ENCODE measurements at regions not wholly inside any gene's neighbourhood (a gene's known extent, or its start where the extent isn't known, plus 50 kb on each side); places are given as distances from the start of the nearest gene placed in this dataset.

DNA sequence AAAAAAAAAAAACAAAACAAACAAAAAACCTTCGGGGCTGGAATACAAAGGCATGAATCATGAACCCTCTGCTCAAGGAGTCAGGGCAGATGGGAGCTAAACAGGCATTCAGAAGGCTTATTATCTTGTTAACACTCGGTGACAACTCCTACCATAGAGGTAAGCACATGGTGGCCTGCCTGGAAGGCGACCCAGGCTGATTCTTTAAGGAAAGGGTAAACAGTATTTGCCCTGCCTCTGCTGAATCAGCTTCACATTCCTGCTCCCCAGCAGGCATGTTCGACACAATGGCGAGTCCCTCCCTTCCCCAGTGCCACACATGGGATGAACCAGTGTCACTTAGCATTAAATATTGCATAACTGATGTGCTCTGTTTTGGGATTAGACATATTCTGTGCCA, 191.9 kb downstream of the ARL4C start:
- no peak for DNase-seq

DNA sequence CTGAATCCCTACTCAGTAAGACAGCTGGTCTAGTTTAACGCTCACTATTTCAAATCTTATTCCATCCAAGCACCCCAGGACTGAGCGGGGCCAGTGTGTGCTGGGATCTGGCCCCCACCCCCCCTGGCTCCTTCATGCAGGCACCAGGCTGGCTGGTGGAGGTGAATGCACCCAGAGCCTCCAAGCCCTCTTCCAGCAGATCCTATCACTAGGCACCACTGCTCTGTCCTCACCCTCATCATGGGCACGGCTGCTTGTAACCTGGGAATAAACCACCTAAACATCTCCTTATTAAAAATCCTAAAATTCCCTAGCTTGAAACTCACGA, 194.3 kb downstream of the ARL4C start:
- DNase-seq: no peak

DNA sequence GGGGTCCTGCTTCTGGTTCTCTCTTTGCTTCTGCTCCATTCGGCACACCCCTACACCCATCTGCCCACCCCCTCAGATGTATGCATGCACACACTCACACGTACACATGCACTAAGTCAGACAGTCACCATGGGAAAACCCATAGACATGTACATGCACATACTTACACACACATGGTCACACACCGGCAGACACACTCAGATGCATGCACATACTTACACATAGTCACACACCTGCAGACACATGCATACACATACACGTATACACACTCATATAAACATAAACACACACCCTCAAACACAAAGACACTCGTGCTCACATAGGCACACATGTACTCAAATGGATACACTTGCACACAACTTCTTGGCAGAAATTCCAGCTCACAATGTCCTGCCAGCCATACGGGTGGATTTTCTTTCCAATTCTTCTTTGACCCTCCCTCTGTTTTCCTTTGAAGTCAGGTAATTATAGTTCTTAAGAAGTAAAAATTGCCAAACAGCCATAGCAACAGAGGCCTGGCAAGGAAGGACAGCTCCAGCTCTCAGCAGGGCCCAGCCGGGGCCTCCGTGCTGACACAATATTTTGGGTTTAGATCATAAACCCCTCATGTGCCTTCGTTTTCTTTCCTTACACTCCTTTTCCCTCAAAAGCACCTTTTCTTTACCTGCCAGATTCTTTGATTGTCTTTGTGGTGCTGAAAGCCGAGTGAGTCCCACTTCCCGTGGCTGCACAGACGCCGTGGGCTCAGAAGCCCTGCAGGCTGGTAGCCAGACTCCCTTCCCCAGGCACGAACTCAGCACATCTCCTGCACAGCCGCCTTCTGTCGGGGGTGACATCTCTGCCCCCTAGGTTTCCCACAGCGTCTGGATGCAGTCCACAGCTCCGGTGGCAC, 195.7 kb downstream of the ARL4C start:
- DNase-seq: no peak

DNA sequence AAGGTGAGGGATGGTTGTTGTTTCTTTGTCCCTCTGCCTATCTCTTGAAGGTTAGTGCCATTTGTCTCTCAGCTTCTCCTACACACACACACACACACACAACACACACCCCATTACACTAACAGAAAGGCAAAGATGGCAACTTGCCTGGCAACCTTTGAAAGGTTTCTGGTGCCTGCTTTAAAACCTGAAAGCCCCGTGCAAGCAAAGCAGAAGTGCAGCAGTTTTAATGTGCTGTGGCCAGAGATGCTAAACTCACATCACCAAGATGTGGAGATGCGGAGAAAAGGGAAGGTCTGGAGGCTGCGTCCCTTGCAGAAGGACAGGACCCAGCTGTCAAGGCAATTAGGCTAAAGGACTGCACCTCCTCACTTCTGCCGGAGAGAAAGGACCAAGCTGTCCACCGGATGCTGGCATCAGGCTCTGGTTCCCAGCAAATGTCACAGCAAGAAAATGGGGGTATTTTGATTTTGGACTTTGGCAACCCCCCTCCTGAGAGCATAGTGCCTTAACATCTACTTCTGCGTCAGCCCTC, 196.4 kb downstream of the ARL4C start:
- DNase-seq: no peak

DNA sequence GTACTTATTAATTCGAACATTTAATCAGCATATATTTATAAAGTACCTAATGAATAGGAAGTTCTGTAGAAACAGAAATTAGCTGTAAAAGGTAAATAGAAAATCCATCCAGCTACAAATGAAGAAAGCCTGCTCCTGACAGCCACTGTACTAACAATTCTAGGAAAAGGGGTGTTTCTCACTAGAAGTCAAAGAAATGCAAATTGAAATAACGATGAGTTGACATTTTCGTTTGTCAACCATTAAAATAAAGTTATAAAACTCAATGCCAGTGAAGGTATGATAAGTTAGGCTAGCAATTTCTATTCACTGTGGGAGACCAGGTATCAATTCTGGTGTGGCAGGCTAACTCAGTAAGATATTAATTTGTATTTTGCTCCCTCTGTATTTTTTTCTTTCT, 198.0 kb downstream of the ARL4C start:
- no peak for DNase-seq

DNA sequence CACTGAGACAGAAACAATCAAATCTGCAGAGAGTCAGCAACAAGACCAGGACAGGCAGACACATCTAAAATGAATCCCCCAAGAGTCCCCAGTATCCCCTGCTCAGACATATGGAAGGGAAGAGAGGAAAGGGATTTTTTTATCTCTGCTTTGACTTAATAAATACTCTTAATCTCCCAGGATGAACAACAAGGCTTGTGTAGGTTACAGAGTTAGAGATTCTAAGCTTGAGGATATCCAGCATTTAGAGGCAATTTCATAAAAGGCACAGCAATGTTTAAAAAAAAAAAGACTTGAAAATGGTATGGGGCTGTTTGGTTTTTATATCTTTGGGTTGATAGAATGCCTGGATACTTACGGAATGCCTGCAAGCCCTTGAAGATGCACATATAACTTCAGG, 199.9 kb downstream of the ARL4C start:
- no peak for DNase-seq

GRCh38 chr2:234293973-234294372, 202.9 kb downstream of the ARL4C start:
- DNase-seq: no peak

GRCh38 chr2:234292962-234293243, 204.0 kb downstream of the ARL4C start:
- DNase-seq: no peak

DNA sequence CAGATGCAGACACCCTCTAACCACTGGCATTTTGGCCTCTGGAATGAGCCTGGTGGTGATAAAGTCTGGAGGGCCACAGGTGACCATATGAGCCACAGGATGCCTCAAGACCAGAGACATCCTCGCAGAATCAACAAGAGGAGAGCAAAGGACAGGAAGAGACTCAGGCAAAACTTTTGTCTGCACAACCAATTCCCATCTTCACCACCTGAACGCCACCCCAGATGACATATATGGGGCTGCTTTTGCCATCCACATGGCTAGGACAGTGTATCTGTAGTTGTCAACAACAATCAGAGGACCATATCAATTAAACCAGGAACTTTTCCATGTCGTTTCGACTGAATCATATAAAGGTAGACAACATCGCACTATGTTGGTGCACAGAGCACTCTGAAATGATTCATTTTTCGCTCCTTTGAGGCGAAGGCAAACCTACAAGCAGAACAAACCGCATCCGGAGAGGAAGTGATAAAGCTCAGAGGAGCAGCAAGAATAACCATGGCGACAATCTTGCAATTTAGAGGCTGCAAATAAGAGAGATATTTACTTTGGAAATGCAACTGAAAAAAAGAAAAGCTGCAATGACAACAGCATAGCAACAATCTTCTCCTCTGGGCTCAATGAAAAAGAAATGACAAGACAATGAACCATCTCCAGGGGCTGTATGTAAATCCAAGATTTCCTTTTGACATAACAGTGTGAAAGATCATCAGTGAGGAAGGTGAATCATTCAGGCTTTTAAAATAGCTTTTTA, 204.5 kb downstream of the ARL4C start:
- no peak for DNase-seq

- DNase-seq: no peak
Observed at GRCh38 chr2:234291765-234292204, 205.1 kb downstream of the ARL4C start.

DNA sequence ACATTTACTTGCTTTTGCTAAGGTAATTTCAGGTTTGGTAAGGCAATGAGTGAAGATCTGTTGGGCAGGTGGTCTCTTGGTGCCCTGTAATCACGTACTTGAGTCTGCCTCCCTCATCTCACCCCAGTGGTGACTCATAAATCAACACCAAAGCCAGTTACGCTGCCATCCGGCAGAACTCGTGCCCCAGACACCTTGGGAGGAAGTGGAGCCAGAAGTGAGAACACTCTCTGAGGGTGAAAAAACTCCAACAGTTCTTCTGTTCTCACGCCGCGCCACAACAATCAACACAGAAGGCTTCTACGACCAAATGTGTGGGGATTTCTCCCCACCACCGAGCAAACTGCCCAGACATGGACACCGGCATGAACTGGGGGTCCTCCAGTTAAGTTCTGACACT, 206.2 kb downstream of the ARL4C start:
- no peak for DNase-seq

- no peak for DNase-seq
Observed at GRCh38 chr2:234289834-234290590, 206.9 kb downstream of the ARL4C start.

DNA sequence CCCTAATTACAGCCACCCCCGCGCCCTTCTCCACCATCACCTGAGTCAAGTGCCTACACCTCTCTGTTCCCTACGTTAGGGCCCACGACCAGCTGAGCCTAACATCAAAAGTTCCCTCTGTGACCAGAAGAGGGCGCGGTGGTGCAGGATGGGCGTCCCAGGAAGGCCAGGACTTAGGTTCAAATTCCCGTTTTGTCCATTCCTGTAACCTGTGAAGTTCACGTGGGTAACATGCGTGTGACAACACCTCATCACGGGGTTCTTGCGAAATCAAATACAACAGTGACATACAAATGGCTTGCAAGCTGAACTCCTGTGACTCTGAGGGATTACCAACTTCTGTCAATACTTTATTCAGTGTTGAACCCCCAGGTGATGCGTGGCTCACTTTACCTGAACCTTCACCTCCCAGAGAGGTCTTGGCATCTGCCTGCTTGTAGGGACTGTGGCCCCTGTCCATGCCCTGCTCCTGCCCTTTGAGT, 207.9 kb downstream of the ARL4C start:
- peak; percentile 35 to 70 for DNase-seq

DNA sequence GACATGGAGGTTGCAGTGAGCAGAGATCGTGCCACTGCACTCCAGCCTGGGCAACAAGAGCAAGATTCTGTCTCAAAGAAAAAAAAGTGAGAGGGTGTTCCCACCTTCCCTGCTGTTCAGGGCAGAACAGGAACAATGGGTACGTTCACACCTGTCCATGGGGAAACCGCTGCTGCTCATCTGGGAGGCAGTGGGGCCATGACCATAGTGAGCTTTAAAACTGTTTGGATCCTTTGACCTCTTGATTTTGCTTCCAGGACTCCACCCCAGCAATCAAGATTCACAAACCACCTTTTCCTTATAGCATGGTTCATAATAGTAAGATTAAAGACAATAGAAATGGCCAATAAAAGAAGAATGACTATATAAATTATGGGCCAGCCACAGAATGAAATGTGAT, 209.2 kb downstream of the ARL4C start:
- no peak for DNase-seq

DNA sequence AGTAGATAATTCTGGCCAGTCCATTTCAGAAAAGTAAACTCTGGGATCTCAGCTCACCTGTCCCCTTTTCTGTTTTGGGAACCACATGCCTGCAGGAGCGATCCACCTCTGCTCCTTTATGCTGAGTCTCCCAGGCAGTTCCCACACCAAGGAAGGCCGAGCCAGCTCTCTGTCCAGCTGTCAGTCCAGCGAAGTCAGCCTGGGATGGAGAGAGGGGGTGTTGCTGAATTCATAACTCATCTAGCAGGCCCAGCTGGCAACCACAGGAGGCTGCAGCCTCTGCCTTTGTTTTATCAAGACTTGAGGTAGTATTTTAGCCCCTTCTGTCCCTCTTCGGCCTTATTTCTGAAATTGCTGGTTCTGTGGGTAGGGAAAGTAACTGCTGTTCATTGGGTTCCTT, 209.9 kb downstream of the ARL4C start:
- no peak for DNase-seq

GRCh38 chr2:234286118-234286598, 210.7 kb downstream of the ARL4C start:
- no peak for DNase-seq

DNA sequence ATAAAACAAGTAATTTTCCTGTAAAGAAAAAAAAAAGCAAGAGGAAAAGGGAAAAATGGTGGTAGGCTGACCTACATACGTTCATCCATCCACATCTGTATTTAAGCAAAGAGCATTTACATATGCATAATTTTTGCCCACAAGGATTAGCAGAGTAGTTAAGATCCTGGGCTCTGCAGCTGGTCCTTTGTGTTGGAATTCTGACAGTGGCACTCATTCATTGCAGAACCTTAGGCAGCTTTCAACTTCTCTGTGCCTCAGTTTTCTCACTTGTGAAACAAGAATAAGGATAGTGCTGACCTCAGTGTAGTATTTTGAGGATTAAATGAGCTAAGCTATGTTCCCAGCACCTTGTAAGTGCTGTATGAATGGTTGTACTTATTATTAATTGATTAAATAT, 211.3 kb downstream of the ARL4C start:
- DNase-seq: no peak

GRCh38 chr2:234279637-234280036, 217.2 kb downstream of the ARL4C start:
- DNase-seq: no peak

- no peak for DNase-seq
Observed at GRCh38 chr2:234278556-234279255, 218.2 kb downstream of the ARL4C start.

GRCh38 chr2:234275515-234275914, 221.4 kb downstream of the ARL4C start:
- no peak for DNase-seq

DNA sequence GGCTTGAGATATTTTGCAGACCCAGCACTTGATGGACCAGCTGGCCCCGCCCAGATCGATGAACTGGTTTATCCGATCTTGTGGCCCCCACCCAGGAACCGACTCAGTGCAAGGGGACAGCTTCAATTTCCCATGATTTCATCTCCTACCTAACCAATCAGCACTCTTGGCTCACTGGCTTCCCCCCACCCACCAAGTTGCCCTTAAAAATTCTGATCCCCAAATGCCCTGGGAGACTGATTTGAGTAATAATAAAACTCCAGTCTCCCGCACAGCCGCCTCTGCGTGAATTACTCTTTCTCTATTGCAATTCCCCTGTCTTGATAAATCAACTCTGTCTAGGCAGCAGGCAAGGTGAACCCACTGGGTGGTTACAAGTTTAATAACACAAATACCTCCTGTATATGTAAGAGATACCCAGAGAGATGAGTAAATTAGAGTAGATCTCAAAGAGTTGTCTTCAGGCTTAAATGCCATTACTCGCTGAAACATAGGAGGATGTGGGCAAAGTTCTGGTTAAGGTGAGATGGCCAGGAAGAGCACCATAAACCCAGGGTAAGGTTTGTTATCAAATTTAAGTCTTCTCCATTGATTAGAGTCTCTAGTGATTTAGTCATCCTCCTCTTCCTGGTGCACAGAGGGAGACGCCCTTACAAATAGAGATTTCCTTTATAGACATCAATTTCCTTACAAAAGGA, 222.8 kb downstream of the ARL4C start:
- DNase-seq: no peak
